HL-60 (cell line): ENCODE measurements at regions not wholly inside any gene's neighbourhood (a gene's known extent, or its start where the extent isn't known, plus 50 kb on each side); places are given as distances from the start of the nearest gene placed in this dataset.

ENCODE experiments used
- DNase-seq, 2 experiments: peaks; one replicate each; pipeline ENCODE4 v3.0.0-alpha.2; 2010 to 2020; ENCODE audit warnings: low read depth in 1 of 2, low spot score in 1 of 2
- H3K27ac ChIP-seq: fragments of 250-450 bp; sonication (Bioruptor Pico); replicated peaks from 2 replicates; pipeline ENCODE4 v1.5.1; 2020; ENCODE audit warnings: mild to moderate bottlenecking, moderate library complexity
- H3K27me3 ChIP-seq: fragments of 250-450 bp; sonication (Bioruptor Pico); 2 replicates; pipeline ENCODE4 v1.5.1; 2021; ENCODE audit warnings: mild to moderate bottlenecking, moderate library complexity; ENCODE audit not compliant: insufficient read depth, poor library complexity, severe bottlenecking
- H3K4me3 ChIP-seq: replicated peaks from 2 replicates; pipeline ENCODE4 v1.5.1; 2011; ENCODE audit warnings: mild to moderate bottlenecking, control low read depth, low read length; ENCODE audit not compliant: insufficient read depth
- CTCF ChIP-seq: IDR thresholded peaks from one replicate; pipeline ENCODE4 v1.5.1; 2011; ENCODE audit warnings: low read length, control low read depth, inconsistent platforms; ENCODE audit not compliant: insufficient read depth
- GABPA ChIP-seq: IDR thresholded peaks from 2 replicates; pipeline ENCODE4 v1.6.1; 2012; ENCODE audit warnings: low read depth
- POLR2AphosphoS5 ChIP-seq: IDR thresholded peaks from 2 replicates; pipeline ENCODE4 v1.6.1; 2012; ENCODE audit warnings: low read depth
- SPI1 ChIP-seq: IDR thresholded peaks from 2 replicates; pipeline ENCODE4 v1.6.1; 2012; ENCODE audit warnings: low read depth, mild to moderate bottlenecking, borderline replicate concordance
- TF ChIP-seq, protein P1 (sequence below): IDR thresholded peaks from 2 replicates; pipeline ENCODE4 v1.6.1; 2012; ENCODE audit warnings: low read depth; ENCODE audit not compliant: insufficient replicate concordance

DNA sequence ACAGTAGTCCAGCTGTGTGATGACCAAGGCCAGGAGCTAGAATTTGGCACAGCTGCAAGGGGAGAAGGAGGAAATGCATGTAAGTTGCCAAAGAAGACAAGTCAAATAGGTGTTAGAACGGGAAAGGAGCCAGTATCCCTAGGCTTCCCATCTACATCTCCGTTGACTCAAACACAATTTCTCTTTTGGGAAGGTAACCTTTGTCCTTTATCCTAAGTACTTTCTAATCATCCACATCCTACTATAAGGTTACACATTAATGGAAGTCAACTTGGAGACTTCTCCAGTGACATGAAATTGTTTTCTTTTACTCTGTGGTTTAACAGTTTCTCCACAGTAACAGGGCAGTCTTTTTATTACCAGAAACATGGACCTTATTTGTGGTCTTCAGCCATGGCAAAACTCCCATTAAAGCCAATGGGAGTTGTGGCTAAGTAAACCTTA lies 620.0 kb downstream of the ANKRD50 start:
- Histone ChIP-seq H3K27me3 (no peaks in the 10 kb centered on the region), H3K27ac (no peak overlapping the region), H3K4me3 (no peak overlapping the region)
- TF ChIP-seq SPI1 (no peak), POLR2AphosphoS5 (no peak), CTCF (no peak), GABPA (no peak)
- TF ChIP-seq, protein P1, sequence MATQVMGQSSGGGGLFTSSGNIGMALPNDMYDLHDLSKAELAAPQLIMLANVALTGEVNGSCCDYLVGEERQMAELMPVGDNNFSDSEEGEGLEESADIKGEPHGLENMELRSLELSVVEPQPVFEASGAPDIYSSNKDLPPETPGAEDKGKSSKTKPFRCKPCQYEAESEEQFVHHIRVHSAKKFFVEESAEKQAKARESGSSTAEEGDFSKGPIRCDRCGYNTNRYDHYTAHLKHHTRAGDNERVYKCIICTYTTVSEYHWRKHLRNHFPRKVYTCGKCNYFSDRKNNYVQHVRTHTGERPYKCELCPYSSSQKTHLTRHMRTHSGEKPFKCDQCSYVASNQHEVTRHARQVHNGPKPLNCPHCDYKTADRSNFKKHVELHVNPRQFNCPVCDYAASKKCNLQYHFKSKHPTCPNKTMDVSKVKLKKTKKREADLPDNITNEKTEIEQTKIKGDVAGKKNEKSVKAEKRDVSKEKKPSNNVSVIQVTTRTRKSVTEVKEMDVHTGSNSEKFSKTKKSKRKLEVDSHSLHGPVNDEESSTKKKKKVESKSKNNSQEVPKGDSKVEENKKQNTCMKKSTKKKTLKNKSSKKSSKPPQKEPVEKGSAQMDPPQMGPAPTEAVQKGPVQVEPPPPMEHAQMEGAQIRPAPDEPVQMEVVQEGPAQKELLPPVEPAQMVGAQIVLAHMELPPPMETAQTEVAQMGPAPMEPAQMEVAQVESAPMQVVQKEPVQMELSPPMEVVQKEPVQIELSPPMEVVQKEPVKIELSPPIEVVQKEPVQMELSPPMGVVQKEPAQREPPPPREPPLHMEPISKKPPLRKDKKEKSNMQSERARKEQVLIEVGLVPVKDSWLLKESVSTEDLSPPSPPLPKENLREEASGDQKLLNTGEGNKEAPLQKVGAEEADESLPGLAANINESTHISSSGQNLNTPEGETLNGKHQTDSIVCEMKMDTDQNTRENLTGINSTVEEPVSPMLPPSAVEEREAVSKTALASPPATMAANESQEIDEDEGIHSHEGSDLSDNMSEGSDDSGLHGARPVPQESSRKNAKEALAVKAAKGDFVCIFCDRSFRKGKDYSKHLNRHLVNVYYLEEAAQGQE: no peak
- DNase-seq: no peak

- no peak overlapping the region for H3K4me3 ChIP-seq
- no peaks in the 10 kb centered on the region for H3K27me3 ChIP-seq
- DNase-seq: no peak
- H3K27ac ChIP-seq: no peak overlapping the region
- TF ChIP-seq SPI1 (no peak), GABPA (no peak), POLR2AphosphoS5 (no peak), CTCF (no peak)
- TF ChIP-seq, protein P1: no peak
These were observed 616.9 kb downstream of the ANKRD50 start for GRCh38 chr4:124095621-124096020.

- TF ChIP-seq SPI1: no peak
- no peak for TF ChIP-seq GABPA
- TF ChIP-seq, protein P1: no peak
- TF ChIP-seq POLR2AphosphoS5: no peak
- TF ChIP-seq CTCF: no peak
- Histone ChIP-seq H3K27ac (no peak overlapping the region), H3K4me3 (no peak overlapping the region), H3K27me3 (no peaks in the 10 kb centered on the region)
- no peak for DNase-seq
These were observed 616.2 kb downstream of the ANKRD50 start for GRCh38 chr4:124096290-124096689.
